ENCODE measurements at regions not wholly inside any gene's neighbourhood (a gene's known extent, or its start where the extent isn't known, plus 50 kb on each side); places are given as distances from the start of the nearest gene placed in this dataset.
"Not testable (repeated sequence)": the region's sequence is repeated elsewhere in the genome, so short reads cannot be mapped to it uniquely, and the experiment has no call there.

DNA sequence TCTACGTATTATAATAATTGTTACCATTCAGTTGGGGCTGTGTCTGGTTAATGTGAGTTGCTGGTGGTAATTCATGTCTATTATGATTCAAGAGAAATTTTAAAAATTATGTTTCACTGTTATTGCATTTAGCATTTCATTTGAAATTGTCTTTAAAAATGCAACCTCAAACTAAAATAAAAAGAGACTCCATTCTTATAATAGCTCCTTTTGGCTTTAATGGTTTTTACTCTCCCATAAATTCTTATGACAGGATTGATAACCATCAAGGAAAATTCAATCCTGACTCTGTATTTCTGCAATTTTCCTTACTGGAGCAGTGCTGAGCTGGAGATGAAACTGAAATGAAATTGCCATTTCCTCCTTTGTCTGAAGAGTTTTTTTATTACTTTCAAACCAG, 262.7 kb downstream of the REEP3 start:
- no peak for DNase-seq (ENCODE audit: low read depth, low spot score)

DNA sequence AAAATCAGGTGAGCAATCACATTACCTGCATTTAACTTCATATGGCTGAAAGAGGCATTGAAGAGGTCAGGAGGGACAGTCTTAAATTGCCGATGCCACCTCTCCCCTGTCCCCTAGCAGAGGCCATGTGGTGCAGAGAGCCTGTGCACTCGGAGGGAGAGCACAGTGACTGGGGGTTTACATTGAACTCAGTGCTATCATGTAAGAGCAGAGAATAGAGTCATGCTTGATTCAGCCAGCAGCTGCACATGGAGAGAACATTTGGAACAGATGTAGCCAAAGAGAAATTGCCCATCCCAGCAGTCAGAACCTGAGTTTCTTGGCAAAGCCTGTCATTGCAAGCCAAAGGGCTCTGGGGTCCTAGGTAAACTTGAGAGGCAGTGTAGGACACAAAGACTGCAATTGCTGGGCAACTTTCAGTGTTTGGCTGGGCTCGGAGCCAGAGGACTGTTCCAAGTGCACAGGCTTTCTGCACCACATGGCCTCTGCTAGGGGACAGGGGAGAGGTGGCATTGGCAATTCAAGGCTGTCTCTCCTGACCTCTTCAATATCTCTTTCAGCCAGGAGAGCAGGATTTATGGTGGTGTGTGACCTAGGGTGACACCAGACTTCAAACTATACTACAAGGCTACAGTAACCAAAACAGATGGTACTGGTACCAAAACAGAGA, 267.1 kb downstream of the REEP3 start:
- DNase-seq (ENCODE audit: low read depth, low spot score), result no peak

GRCh38 chr10:63795094-63795860, 274.1 kb downstream of the REEP3 start:
- no peak for DNase-seq (ENCODE audit: low read depth, low spot score)

GRCh38 chr10:63798599-63799498, 277.6 kb downstream of the REEP3 start:
- no peak for DNase-seq (ENCODE audit: low read depth, low spot score)

- DNase-seq (ENCODE audit: low read depth, low spot score), result no peak
Observed at GRCh38 chr10:63799521-63800300, 278.5 kb downstream of the REEP3 start.

- no peak for DNase-seq (ENCODE audit: low read depth, low spot score)
Observed at GRCh38 chr10:63801166-63801565, 280.0 kb downstream of the REEP3 start.

- DNase-seq (ENCODE audit: low read depth, low spot score), result no peak
Observed at GRCh38 chr10:63806330-63806729, 285.1 kb downstream of the REEP3 start.

DNA sequence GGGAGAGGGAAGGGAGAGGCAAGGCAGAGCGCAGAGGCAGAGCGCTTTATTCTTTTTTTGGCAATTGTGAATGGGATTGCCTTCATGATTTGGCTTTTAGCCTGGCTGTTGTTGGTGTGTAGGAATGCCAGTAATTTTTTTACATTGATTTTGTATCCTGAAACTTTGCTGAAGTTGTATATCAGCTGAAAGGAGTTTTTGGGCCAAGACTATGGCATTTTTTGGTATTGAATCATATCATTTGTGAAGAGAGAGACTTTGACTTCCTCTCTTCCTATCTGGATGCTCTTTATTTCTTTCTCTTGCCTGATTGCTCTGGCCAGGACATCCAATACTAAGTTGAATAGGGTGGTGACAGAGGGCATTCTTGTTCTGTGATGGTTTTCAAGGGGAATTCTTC, 291.3 kb downstream of the REEP3 start:
- DNase-seq (ENCODE audit: low read depth, low spot score), result no peak

DNA sequence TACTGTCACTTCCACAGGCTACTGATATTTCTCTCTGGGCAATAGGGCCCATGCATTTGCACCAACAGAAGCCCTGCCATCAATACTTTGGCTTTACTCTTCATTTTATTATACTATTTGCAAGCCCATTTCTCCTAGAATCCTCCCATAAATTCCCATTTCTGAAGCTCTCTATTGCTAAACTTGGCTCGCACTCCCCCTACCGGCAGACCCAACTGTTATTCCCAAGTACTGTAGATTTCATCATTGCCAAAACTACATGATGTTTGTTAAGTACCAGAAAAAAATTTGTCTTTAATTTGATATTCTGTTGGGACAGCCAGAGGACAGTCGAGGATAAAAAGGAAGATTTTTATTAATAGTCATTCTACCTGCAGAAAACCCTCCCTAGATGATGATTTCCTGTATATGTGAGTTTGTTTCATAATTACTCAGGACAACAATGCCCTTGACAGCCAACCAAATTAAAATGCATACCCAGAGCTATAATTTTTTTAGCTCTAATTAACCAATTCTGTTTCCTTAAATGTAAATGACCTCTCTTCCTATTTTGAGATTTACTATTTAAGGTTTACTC, 298.6 kb downstream of the REEP3 start:
- no peak for DNase-seq (ENCODE audit: low read depth, low spot score)

DNA sequence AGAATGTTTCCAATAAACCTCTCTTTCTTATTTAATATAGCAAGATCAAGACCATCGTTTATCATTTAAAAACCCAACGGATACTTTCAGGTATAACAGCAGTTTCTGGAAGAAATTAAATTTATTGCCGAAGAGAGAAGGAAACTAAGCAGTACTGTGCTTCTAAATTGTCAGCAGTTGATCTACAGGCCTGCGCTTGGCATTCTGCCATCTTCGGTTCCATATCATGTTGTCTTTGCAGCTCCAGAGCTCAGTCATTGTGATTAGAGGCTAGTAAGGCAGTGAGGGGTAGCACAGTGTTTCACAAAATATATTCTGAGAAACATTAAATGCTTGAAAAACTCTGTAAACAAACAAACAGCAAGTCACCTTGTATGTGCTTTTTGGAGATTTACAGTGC, 301.3 kb downstream of the REEP3 start:
- DNase-seq (ENCODE audit: low read depth, low spot score), result no peak

DNA sequence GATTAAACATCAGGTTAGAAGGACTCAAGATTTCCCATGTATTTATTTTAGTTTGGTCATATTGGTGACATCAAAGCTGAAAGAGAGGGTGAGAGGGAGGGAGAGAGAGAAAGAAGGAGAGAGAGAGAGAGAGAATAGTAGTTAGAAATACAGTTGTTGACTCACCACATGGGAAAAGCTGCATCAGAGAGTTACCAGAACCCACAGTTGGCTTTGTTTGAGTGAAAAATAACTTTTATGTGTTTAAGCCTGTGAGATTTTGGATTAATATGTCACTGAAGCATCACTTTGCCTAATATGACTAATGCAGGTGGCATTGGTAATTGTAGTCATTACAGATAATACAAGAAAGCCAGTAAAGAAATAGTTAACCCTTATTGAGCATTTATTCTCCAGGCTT, 303.9 kb downstream of the REEP3 start:
- no peak for DNase-seq (ENCODE audit: low read depth, low spot score)

GRCh38 chr10:63825766-63826165, 304.6 kb downstream of the REEP3 start:
- DNase-seq (ENCODE audit: low read depth, low spot score), result no peak

DNA sequence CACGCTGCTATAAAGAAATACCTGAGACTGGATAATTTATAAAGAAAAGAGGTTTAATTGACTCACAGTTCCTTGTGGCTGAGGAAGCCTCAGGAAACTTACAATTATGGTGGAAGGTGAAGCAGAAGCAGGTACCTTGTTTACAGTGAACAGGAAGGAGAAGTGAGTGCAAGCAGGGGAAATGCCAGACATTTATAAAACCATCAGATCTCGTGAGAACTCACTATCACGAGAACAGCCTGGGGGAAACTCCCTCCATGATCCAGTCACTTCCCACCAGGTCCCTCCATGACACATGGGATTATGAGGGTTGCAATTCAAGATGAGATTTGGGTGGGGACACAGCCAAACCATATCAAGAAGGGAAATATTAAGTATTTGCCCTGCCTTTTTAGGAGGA, 305.8 kb downstream of the REEP3 start:
- not testable (repeated sequence) for DNase-seq (ENCODE audit: low read depth, low spot score)

- no peak for DNase-seq (ENCODE audit: low read depth, low spot score)
Observed at GRCh38 chr10:63829020-63829419, 307.8 kb downstream of the REEP3 start.

DNA sequence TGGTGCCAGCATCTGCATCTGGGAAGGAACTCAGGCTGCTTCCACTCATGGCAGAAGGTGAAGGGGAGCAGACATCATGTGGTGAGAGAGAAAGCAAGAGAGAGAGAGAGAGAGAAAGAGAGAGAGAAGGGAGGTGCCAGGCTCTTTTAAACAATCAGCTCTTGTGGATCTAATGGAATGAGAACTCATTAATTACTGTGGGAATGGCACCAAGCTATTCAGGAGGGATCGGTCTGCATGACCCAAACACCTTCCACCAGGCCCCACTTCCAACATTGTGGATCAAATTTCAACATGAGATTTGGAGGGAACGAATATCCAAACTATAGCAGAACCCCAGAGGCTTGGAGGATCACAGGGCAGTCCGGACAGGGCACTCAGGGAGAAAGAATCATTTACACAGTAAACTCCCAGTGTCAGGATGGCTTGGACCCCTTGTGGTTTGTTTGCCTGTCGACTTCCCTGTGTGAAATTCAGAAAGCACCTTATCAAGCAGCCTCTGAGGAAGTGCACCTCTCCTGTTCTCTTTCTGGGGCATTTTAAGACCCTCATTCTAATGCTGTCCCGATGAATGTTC, 308.5 kb downstream of the REEP3 start:
- DNase-seq (ENCODE audit: low read depth, low spot score), result no peak

DNA sequence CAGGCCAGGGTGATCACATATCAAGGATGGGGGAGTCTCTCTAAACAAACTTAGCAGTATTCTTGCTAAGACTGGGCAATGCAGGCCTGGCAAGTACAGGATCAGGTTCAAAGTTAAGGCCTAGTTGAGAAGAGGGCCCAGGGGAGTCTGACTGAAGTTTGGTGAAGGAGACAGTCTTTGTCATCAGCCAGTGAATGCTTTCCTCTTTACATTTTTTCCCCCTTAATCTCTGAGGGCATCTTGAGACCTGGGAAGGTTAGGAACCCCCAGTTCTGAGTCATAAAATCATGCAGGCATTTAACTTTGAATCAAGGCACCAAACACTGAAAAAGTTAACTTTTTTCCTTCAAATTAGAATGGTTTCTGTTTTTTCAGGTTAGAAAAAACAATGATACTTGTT, 311.5 kb downstream of the REEP3 start:
- DNase-seq (ENCODE audit: low read depth, low spot score), result no peak

GRCh38 chr10:63833411-63834060, 312.3 kb downstream of the REEP3 start:
- no peak for DNase-seq (ENCODE audit: low read depth, low spot score)

DNA sequence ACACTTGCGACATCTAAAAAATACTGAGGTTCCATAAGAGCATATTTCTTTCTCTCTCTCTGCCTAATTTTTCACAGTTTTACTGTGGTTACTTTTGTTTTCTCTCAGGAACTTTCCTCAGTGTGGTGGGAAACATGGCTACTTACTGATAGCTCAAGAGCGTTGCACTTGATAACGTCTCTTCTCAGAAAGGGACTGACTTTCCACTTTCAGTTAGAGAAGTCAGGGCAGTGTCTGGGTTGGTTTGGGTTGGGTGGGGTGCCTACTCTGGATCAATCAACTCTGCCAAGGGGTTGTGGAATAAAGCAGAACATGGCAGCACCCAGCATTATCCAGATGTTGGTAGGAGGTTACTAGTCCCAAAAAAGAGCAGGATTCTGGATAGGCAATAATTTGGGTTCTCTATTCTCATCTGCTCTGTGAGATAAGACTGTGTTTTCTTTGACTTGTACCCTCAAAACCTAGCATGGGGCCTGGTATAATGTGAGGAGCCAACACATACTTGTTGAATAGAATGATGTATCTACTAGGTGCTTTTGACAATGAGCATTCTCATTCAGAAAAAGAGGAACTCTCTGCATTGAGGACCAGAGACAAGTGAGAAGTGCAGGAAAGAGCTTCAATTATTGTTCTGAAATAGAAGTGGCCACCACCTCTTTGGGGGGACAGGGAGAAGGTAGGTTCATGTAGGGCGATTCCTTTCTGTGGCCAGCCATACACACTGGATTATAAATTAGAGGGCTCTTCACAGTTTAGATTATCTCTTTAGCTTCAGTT, 315.7 kb downstream of the REEP3 start:
- no peak for DNase-seq (ENCODE audit: low read depth, low spot score)

DNA sequence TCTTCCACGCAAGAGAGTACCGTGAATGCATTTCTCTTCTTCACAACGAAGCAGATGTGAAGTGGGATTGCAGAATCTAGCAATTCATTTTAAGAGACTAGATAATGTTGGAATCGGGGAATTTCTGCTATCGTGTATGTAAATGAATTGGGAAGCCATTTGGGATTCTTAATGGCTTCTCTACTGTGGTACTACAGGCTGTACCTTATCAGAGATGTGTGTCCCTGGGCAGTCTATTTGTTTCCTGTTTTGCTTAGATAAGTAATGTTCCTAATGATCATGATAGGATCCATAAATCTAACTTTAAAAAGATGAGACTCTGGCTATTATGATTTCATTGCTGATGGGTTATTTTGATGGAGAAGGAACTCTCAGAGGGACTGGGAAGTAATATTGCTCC, 320.6 kb downstream of the REEP3 start:
- no peak for DNase-seq (ENCODE audit: low read depth, low spot score)

DNA sequence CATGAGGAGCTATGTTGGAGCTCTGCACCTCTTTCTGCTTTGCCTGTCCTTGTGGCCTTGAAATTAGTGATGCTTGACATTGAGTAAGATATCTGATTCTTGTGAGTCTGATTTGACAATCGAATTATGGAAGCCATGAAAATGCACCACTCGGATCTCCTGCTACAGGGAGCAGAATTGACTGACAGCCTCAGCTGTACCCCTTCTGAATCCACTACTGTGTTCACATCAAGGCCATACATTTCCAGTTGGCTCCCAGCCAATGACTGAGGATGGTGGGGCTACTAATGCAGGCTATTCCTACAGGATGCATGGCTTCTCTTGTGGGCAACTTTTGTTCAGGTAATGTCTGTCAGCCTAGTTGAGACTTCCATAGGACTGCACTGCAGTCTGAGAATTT, 321.9 kb downstream of the REEP3 start:
- DNase-seq (ENCODE audit: low read depth, low spot score), result no peak
